ENCODE measurements at regions not wholly inside any gene's neighbourhood (a gene's known extent, or its start where the extent isn't known, plus 50 kb on each side); places are given as distances from the start of the nearest gene placed in this dataset.

GRCh38 chr5:60346393-60346792 lies 353.6 kb downstream of the DEPDC1B start:
- peak; percentile 9 for DNase-seq (ENCODE audit: extremely low read depth, low read depth)

- no peak for DNase-seq (ENCODE audit: extremely low read depth, low read depth)
These were observed 356.9 kb downstream of the DEPDC1B start for GRCh38 chr5:60343102-60343501.

GRCh38 chr5:60340965-60341471 lies 358.9 kb downstream of the DEPDC1B start:
- no peak for DNase-seq (ENCODE audit: extremely low read depth, low read depth)

- DNase-seq (ENCODE audit: extremely low read depth, low read depth): no peak
These were observed 359.6 kb downstream of the DEPDC1B start for GRCh38 chr5:60340326-60340725.

- DNase-seq (ENCODE audit: extremely low read depth, low read depth): no peak
These were observed 360.2 kb downstream of the DEPDC1B start for GRCh38 chr5:60339691-60340201.

- no peak for DNase-seq (ENCODE audit: extremely low read depth, low read depth)
These were observed 361.1 kb downstream of the DEPDC1B start for GRCh38 chr5:60338846-60339245.

- no peak for DNase-seq (ENCODE audit: extremely low read depth, low read depth)
These were observed 363.5 kb downstream of the DEPDC1B start for GRCh38 chr5:60336491-60336890.

- DNase-seq (ENCODE audit: extremely low read depth, low read depth): no peak
These were observed 364.1 kb downstream of the DEPDC1B start for GRCh38 chr5:60335913-60336312.

GRCh38 chr5:60334281-60334713 lies 365.7 kb downstream of the DEPDC1B start:
- DNase-seq (ENCODE audit: extremely low read depth, low read depth): peak; percentile 46

- DNase-seq (ENCODE audit: extremely low read depth, low read depth): no peak
These were observed 366.9 kb downstream of the DEPDC1B start for GRCh38 chr5:60333005-60333571.

GRCh38 chr5:60332244-60333004 lies 367.5 kb downstream of the DEPDC1B start:
- peak; percentile 11 for DNase-seq (ENCODE audit: extremely low read depth, low read depth)

- no peak for DNase-seq (ENCODE audit: extremely low read depth, low read depth)
These were observed 369.7 kb downstream of the DEPDC1B start for GRCh38 chr5:60330236-60330635.

GRCh38 chr5:60325870-60326269 lies 374.1 kb downstream of the DEPDC1B start:
- DNase-seq (ENCODE audit: extremely low read depth, low read depth): no peak

- no peak for DNase-seq (ENCODE audit: extremely low read depth, low read depth)
These were observed 376.4 kb downstream of the DEPDC1B start for GRCh38 chr5:60323596-60323995.

GRCh38 chr5:60312098-60312497 lies 387.9 kb downstream of the DEPDC1B start:
- DNase-seq (ENCODE audit: extremely low read depth, low read depth): no peak

GRCh38 chr5:60299944-60300343 lies 400.0 kb downstream of the DEPDC1B start:
- no peak for DNase-seq (ENCODE audit: extremely low read depth, low read depth)

GRCh38 chr5:60297658-60298057 lies 402.3 kb downstream of the DEPDC1B start:
- DNase-seq (ENCODE audit: extremely low read depth, low read depth): no peak

- DNase-seq (ENCODE audit: extremely low read depth, low read depth): no peak
These were observed 401.9 kb upstream of the PDE4D start for GRCh38 chr5:60295423-60295822.

GRCh38 chr5:60293518-60293917 lies 400.0 kb upstream of the PDE4D start:
- no peak for DNase-seq (ENCODE audit: extremely low read depth, low read depth)

GRCh38 chr5:60287174-60287771 lies 393.7 kb upstream of the PDE4D start:
- DNase-seq (ENCODE audit: extremely low read depth, low read depth): peak; percentile 38

- DNase-seq (ENCODE audit: extremely low read depth, low read depth): no peak
These were observed 392.4 kb upstream of the PDE4D start for GRCh38 chr5:60285910-60286309.

GRCh38 chr5:60280943-60281342 lies 387.4 kb upstream of the PDE4D start:
- DNase-seq (ENCODE audit: extremely low read depth, low read depth): no peak

All from NCI-H460 (cell line).